Hepatocyte (in vitro differentiated cells): ENCODE measurements at regions not wholly inside any gene's neighbourhood (a gene's known extent, or its start where the extent isn't known, plus 50 kb on each side); places are given as distances from the start of the nearest gene placed in this dataset.

Experiments used
- DNase-seq: peaks from one replicate; pipeline ENCODE4 v3.0.0-alpha.2; 2016; ENCODE audit warnings: low spot score
- H2AFZ ChIP-seq: fragments of 200-600 bp; sonication (generic); 2 replicates; pipeline ENCODE4 v1.6.0; 2016; ENCODE audit warnings: antibody characterized with exemption, mild to moderate bottlenecking
- H3K27ac ChIP-seq: fragments of 200-600 bp; sonication (generic); 2 replicates; pipeline ENCODE4 v1.5.1; 2016; ENCODE audit warnings: mild to moderate bottlenecking
- H3K27me3 ChIP-seq: fragments of 200-600 bp; sonication (generic); 2 replicates; pipeline ENCODE4 v1.6.1; 2016
- H3K36me3 ChIP-seq: fragments of 200-600 bp; sonication (generic); replicated peaks from 2 replicates; pipeline ENCODE4 v1.5.1; 2016; ENCODE audit warnings: low read depth; ENCODE audit not compliant: insufficient read depth
- H3K4me1 ChIP-seq: fragments of 200-600 bp; sonication (generic); 2 replicates; pipeline ENCODE4 v1.5.1; 2016; ENCODE audit warnings: mild to moderate bottlenecking, moderate library complexity; ENCODE audit not compliant: insufficient read depth
- H3K4me2 ChIP-seq: fragments of 200-600 bp; sonication (generic); 2 replicates; pipeline ENCODE4 v1.6.0; 2016
- H3K4me3 ChIP-seq: fragments of 200-600 bp; sonication (generic); 2 replicates; pipeline ENCODE4 v1.5.1; 2016; ENCODE audit warnings: mild to moderate bottlenecking
- H3K79me2 ChIP-seq: fragments of 200-600 bp; sonication (generic); 2 replicates; pipeline ENCODE4 v1.6.0; 2017; ENCODE audit warnings: mild to moderate bottlenecking
- H3K9me2 ChIP-seq: fragments of 200-600 bp; sonication (generic); replicated peaks from 2 replicates; pipeline ENCODE4 v1.6.0; 2017; ENCODE audit warnings: mild to moderate bottlenecking; ENCODE audit not compliant: insufficient read depth
- H3K9me3 ChIP-seq: fragments of 200-600 bp; sonication (generic); 2 replicates; pipeline ENCODE4 v1.5.1; 2016; ENCODE audit warnings: low read depth, mild to moderate bottlenecking
- H4K20me1 ChIP-seq: fragments of 200-600 bp; sonication (generic); 2 replicates; pipeline ENCODE4 v1.6.0; 2016; ENCODE audit warnings: mild to moderate bottlenecking; ENCODE audit not compliant: insufficient read depth, poor library complexity, severe bottlenecking
- EZH2 ChIP-seq: fragments of 200-600 bp; sonication (generic); IDR thresholded peaks from 2 replicates; pipeline ENCODE4 v1.6.1; 2016; ENCODE audit warnings: antibody characterized with exemption, mild to moderate bottlenecking, borderline replicate concordance
- EZH2phosphoT487 ChIP-seq: fragments of 200-600 bp; sonication (generic); IDR thresholded peaks from one replicate; pipeline ENCODE4 v1.6.1; 2018; ENCODE audit warnings: antibody characterized with exemption, mild to moderate bottlenecking, low read depth, moderate library complexity; ENCODE audit not compliant: unreplicated experiment, severe bottlenecking
- WGBS: methylation state at CpG from one replicate; pipeline ENCODE4 v1.1.6; 2016; ENCODE audit warnings: low lambda C conversion rate; ENCODE audit errors: missing lambda C conversion rate; 5-methylcytosine and 5-hydroxymethylcytosine counted together
- TF ChIP-seq, protein P1 (sequence below): fragments of 200-600 bp; sonication (generic); IDR thresholded peaks from 2 replicates; pipeline ENCODE4 v1.5.1; 2016; ENCODE audit warnings: antibody characterized with exemption, mild to moderate bottlenecking; ENCODE audit not compliant: poor library complexity

DNA sequence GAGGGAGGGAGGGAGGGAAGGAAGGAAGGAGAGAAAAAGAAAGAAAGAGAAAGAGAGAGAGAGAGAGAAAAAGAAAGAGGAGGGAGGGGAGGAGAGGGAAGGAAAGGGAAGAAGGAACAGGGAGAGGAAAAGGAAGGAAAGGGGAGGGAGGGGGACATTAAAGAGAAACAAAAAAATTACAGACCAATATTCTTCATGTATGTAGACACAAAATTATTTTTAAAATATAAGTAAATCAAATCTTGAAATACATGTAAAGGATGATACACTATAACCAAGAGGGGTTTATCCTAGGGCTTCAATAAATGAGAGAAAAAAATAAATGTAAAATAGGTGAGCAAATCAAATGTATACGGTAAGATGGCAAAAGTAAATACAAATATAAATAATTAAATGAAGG, 71.2 kb upstream of the TMEM244 start:
- H3K79me2 ChIP-seq, result no peaks in the 10 kb centered on the region
- no peaks in the 10 kb centered on the region for H3K9me2 ChIP-seq
- WGBS, result 94% methylated on average over 1 of the region's 1 CpG
- no peak overlapping the region for H2AFZ ChIP-seq
- H3K4me1 ChIP-seq, result no peaks in the 10 kb centered on the region
- no peaks in the 10 kb centered on the region for H3K9me3 ChIP-seq
- DNase-seq, result no peak
- no peaks in the 10 kb centered on the region for H4K20me1 ChIP-seq
- H3K4me3 ChIP-seq, result no peak overlapping the region
- H3K36me3 ChIP-seq, result no peaks in the 10 kb centered on the region
- TF ChIP-seq, protein P1, sequence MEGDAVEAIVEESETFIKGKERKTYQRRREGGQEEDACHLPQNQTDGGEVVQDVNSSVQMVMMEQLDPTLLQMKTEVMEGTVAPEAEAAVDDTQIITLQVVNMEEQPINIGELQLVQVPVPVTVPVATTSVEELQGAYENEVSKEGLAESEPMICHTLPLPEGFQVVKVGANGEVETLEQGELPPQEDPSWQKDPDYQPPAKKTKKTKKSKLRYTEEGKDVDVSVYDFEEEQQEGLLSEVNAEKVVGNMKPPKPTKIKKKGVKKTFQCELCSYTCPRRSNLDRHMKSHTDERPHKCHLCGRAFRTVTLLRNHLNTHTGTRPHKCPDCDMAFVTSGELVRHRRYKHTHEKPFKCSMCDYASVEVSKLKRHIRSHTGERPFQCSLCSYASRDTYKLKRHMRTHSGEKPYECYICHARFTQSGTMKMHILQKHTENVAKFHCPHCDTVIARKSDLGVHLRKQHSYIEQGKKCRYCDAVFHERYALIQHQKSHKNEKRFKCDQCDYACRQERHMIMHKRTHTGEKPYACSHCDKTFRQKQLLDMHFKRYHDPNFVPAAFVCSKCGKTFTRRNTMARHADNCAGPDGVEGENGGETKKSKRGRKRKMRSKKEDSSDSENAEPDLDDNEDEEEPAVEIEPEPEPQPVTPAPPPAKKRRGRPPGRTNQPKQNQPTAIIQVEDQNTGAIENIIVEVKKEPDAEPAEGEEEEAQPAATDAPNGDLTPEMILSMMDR, result no peak
- no peak for TF ChIP-seq EZH2
- no peak for TF ChIP-seq EZH2phosphoT487
- H3K4me2 ChIP-seq, result no peak overlapping the region
- no peak overlapping the region for H3K27ac ChIP-seq
- no peaks in the 10 kb centered on the region for H3K27me3 ChIP-seq

DNA sequence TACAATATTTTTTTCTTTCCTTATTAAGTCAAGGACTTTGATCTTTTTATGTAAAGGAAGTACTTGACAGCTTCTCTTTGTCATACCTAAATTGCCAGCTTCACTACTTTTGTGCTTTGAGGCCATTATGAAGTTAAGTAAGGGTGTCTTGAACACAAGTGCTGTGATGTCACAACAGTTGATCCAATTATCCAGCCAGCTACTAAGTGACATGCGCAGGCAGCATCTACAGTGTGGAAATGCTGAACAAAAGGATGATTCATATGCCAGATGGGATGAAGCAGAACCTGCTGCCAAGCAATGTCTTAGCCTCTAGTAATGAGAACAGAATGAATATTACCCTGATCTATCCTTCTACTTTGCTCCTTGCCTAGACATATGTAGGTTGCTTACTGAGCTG, 68.3 kb upstream of the TMEM244 start:
- no peaks in the 10 kb centered on the region for H3K36me3 ChIP-seq
- H2AFZ ChIP-seq, result no peak overlapping the region
- H3K4me2 ChIP-seq, result no peak overlapping the region
- no peaks in the 10 kb centered on the region for H3K4me1 ChIP-seq
- H3K9me3 ChIP-seq, result no peaks in the 10 kb centered on the region
- H4K20me1 ChIP-seq, result no peaks in the 10 kb centered on the region
- no peaks in the 10 kb centered on the region for H3K9me2 ChIP-seq
- no peaks in the 10 kb centered on the region for H3K79me2 ChIP-seq
- no peaks in the 10 kb centered on the region for H3K27me3 ChIP-seq
- DNase-seq, result peak; percentile 10
- no peak overlapping the region for H3K4me3 ChIP-seq
- no peak overlapping the region for H3K27ac ChIP-seq
- 83% methylated on average over 1 of the region's 1 CpG for WGBS
- TF ChIP-seq, protein P1, result no peak
- TF ChIP-seq EZH2, result no peak
- no peak for TF ChIP-seq EZH2phosphoT487

GRCh38 chr6:129923530-129924250, 62.6 kb upstream of the TMEM244 start:
- Histone ChIP-seq H3K9me2 (no peaks in the 10 kb centered on the region), H3K79me2 (no peaks in the 10 kb centered on the region), H3K4me2 (no peak overlapping the region), H4K20me1 (no peaks in the 10 kb centered on the region), H3K4me1 (peaks cover 23% of the 10 kb centered on the region), H3K4me3 (no peak overlapping the region), H3K36me3 (no peaks in the 10 kb centered on the region), H3K27me3 (no peaks in the 10 kb centered on the region), H3K27ac (no peak overlapping the region), H3K9me3 (no peaks in the 10 kb centered on the region), H2AFZ (no peak overlapping the region)
- DNase-seq, result no peak
- TF ChIP-seq, protein P1, result no peak
- no peak for TF ChIP-seq EZH2phosphoT487
- TF ChIP-seq EZH2, result no peak
